ENCODE measurements at regions not wholly inside any gene's neighbourhood (a gene's known extent, or its start where the extent isn't known, plus 50 kb on each side); places are given as distances from the start of the nearest gene placed in this dataset.
A peak's percentile ranks its signal among the peaks of the same experiment; 100 is the strongest.
"Not testable (repeated sequence)": the region's sequence is repeated elsewhere in the genome, so short reads cannot be mapped to it uniquely, and the experiment has no call there.

DNA sequence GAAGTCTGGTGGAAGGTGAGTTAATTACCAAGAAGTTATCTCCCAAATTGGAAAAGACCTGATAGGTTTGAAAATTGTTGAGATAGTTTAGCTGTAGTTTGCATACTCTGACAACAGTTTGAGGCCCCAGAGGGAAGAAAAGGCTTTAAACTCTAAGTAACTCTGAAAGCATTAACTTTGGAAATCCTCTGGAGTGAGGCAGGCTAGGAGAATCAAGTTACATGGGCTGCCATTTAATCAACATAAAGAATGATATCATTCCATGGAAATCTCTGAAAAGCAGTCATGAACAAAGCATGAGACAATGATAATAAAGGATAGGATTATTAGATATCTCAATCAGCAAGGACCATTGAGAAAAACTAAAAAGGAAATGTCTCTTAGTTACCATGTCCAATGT lies 647.1 kb downstream of the ANKRD50 start:
- no peaks in the 10 kb centered on the region for H3K36me3 ChIP-seq
- H3K4me3 ChIP-seq, result no peak overlapping the region
- intact Hi-C loops (cut with micrococcal nuclease), result no loop called here
- peaks cover 22% of the 10 kb centered on the region for H3K4me1 ChIP-seq
- peaks cover 22% of the 10 kb centered on the region for H3K9me3 ChIP-seq (replicated peaks)
- H3K27me3 ChIP-seq (ENCODE audit: low read depth), result no peaks in the 10 kb centered on the region
- DNase-seq, result no peak
- H3K27ac ChIP-seq (replicated peaks), result no peak overlapping the region
- no peak for TF ChIP-seq CTCF (IDR thresholded peaks at IDR 0.05; ENCODE audit: borderline replicate concordance)

- no peak for DNase-seq
- Histone ChIP-seq H3K4me3 (no peak overlapping the region), H3K36me3 (no peaks in the 10 kb centered on the region), H3K9me3 (replicated peaks) (peaks cover 27% of the 10 kb centered on the region), H3K27me3 (ENCODE audit: low read depth) (no peaks in the 10 kb centered on the region), H3K4me1 (peaks cover 17% of the 10 kb centered on the region), H3K27ac (replicated peaks) (no peak overlapping the region)
- intact Hi-C loops (cut with micrococcal nuclease), result no loop called here
- no peak for TF ChIP-seq CTCF (IDR thresholded peaks at IDR 0.05; ENCODE audit: borderline replicate concordance)
Measured at GRCh38 chr4:124065936-124066335, 646.6 kb downstream of the ANKRD50 start.

DNA sequence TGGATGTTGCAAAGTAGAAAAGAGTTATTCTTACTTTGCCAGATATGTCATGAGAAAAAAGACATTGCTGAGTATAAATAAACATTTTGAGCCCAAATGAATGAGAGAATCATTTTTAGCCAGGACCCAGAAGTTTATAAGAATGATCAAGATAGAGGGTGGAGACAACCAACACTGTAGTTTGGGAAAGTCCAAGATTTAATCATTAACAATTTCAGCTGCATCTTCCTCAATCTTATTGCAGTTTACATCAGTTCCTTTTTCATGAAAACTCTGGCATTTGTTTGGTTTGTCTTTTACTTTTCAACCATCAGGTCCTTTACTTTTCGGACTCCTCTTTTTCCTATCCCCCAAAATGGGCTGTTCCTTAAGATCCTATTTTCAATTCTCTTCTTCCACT lies 645.9 kb downstream of the ANKRD50 start:
- Histone ChIP-seq H3K4me1 (peaks cover 10% of the 10 kb centered on the region), H3K9me3 (replicated peaks) (peaks cover 34% of the 10 kb centered on the region), H3K36me3 (no peaks in the 10 kb centered on the region), H3K27me3 (ENCODE audit: low read depth) (no peaks in the 10 kb centered on the region), H3K27ac (replicated peaks) (peak overlapping the region; percentile 9), H3K4me3 (no peak overlapping the region)
- intact Hi-C loops (cut with micrococcal nuclease), result no loop called here
- DNase-seq, result no peak
- TF ChIP-seq CTCF (IDR thresholded peaks at IDR 0.05; ENCODE audit: borderline replicate concordance), result no peak

DNA sequence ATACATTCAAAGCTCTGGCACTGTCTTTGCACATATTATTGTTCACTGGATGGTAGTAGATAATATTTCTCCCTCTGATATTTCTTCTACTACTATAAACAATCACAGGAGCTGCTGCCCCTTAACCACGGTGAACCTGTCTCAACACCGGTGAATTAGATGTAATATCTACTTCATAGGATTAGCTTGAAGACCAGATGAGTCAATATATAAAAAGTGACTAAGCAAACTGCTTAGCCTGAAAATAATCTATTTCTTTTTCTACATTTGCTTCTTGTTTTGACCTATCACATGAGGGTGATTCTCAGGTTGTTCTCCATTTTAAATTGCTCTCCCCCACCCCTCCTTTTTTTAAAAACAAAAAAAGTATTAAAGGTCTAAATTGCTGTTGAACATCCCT lies 645.5 kb downstream of the ANKRD50 start:
- intact Hi-C loops (cut with micrococcal nuclease), result no loop called here
- no peak overlapping the region for H3K4me3 ChIP-seq
- no peak for DNase-seq

GRCh38 chr4:124070688-124071484 lies 641.6 kb downstream of the ANKRD50 start:
- H3K9me3 ChIP-seq (replicated peaks), result peaks cover 76% of the 10 kb centered on the region
- no peak for TF ChIP-seq CTCF (IDR thresholded peaks at IDR 0.05; ENCODE audit: borderline replicate concordance)

More for the DNA sequence above, 645.5 kb downstream of the ANKRD50 start:
- no peak for TF ChIP-seq CTCF (IDR thresholded peaks at IDR 0.05; ENCODE audit: borderline replicate concordance)
- Histone ChIP-seq H3K27me3 (ENCODE audit: low read depth) (no peaks in the 10 kb centered on the region), H3K27ac (replicated peaks) (peak overlapping the region; percentile 9), H3K4me1 (peaks cover 6% of the 10 kb centered on the region), H3K9me3 (replicated peaks) (peaks cover 38% of the 10 kb centered on the region), H3K36me3 (no peaks in the 10 kb centered on the region)

DNA sequence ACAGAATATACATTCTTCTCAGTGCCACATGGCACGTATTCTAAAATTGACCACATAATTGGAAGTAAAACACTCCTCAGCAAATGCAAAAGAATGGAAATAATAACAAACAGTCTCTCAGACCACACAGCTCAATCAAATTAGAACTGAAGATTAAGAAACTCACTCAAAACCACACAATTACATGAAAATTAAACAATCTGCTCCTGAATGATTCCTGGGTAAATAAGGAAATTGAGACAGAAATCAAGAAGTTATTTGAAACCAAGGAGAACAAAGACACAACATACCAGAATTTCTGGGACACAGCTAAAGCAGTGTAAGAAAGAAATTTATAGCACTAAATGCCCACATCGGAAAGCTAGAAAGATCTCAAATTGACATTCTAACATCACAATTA lies 637.3 kb downstream of the ANKRD50 start:
- intact Hi-C loops (cut with micrococcal nuclease); H3K27me3 ChIP-seq (ENCODE audit: low read depth); H3K36me3 ChIP-seq; DNase-seq; H3K4me1 ChIP-seq; H3K27ac ChIP-seq (replicated peaks); H3K4me3 ChIP-seq: not testable (repeated sequence)
- H3K9me3 ChIP-seq (replicated peaks), result peaks cover 97% of the 10 kb centered on the region

More at GRCh38 chr4:124070688-124071484, 641.6 kb downstream of the ANKRD50 start:
- Histone ChIP-seq H3K36me3 (no peaks in the 10 kb centered on the region), H3K27me3 (ENCODE audit: low read depth) (no peaks in the 10 kb centered on the region), H3K4me1 (no peaks in the 10 kb centered on the region), H3K27ac (replicated peaks) (no peak overlapping the region), H3K4me3 (no peak overlapping the region)
- intact Hi-C loops (cut with micrococcal nuclease), result no loop called here
- no peak for DNase-seq

Measured in left ventricle myocardium inferior (tissue), 1 donor.